ENCODE measurements at regions not wholly inside any gene's neighbourhood (a gene's known extent, or its start where the extent isn't known, plus 50 kb on each side); places are given as distances from the start of the nearest gene placed in this dataset.
"Not testable (repeated sequence)": the region's sequence is repeated elsewhere in the genome, so short reads cannot be mapped to it uniquely, and the experiment has no call there.

DNA sequence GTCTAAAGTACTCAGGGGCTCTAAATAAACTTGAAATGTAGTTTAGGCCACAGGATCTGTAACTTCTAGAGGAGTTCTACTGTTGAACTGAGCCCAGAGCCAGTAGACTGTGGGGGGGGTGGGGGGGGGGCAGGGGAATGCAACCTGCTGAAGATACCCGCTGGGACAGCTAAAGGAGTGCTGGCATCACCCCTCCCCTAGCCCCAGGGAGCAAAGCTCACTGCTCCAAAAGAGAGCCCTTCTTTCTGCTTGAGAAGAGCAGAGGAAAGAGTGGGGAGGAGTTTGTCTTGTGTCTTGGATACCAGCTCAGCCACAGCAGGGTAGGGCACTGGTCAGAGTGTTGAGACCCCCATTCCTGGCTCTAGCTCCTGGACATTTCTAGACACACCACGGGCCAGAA, 414.0 kb upstream of the KLHL29 start:
- no peak for TF ChIP-seq FOXM1 (IDR thresholded peaks at IDR 0.05; ENCODE audit: borderline replicate concordance)
- no peak for TF ChIP-seq HDGF (IDR thresholded peaks at IDR 0.05; ENCODE audit: borderline replicate concordance)
- no peak for TF ChIP-seq TARDBP (IDR thresholded peaks at IDR 0.05)
- TF ChIP-seq BHLHE40 (IDR thresholded peaks at IDR 0.05; ENCODE audit: borderline replicate concordance), result no peak
- TF ChIP-seq ARNT (IDR thresholded peaks at IDR 0.05), result no peak
- no peak for TF ChIP-seq SUZ12 (IDR thresholded peaks at IDR 0.05)
- TF ChIP-seq LEF1 (IDR thresholded peaks at IDR 0.05; ENCODE audit: borderline replicate concordance), result no peak
- TF ChIP-seq L3MBTL2 (conservative IDR thresholded peaks at IDR 0.05), result no peak
- CTCF ChIA-PET, result no interaction called here
- POLR2A ChIA-PET, result no interaction called here
- no peak for DNase-seq (ENCODE audit: extremely low spot score)

DNA sequence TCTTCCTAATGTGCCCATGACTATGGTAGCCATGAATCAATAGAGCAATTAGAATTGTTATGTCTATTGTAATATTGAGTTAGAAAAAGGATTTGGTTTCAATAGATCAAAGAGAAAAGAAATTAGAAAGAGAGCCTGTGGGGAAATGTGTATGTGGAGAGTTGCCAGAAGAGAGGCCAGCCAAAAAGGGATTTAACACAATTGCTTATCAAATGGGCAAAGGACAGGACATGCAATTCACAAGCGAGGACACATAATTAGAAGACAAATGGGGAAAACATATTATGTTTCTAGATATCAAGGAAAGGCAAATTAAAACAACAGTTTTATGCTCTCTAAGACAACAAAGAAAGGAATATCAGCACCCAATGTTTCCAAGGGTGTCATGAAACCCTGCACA, 403.2 kb upstream of the KLHL29 start:
- TF ChIP-seq NFRKB (IDR thresholded peaks at IDR 0.05) (no peak), CTBP1 (IDR thresholded peaks at IDR 0.05; ENCODE audit: borderline replicate concordance) (no peak), FOXM1 (IDR thresholded peaks at IDR 0.05; ENCODE audit: borderline replicate concordance) (no peak), TARDBP (IDR thresholded peaks at IDR 0.05) (no peak), ARNT (IDR thresholded peaks at IDR 0.05) (no peak)
- no peak for DNase-seq (ENCODE audit: extremely low spot score)
- CTCF ChIA-PET, result no interaction called here
- POLR2A ChIA-PET, result no interaction called here

DNA sequence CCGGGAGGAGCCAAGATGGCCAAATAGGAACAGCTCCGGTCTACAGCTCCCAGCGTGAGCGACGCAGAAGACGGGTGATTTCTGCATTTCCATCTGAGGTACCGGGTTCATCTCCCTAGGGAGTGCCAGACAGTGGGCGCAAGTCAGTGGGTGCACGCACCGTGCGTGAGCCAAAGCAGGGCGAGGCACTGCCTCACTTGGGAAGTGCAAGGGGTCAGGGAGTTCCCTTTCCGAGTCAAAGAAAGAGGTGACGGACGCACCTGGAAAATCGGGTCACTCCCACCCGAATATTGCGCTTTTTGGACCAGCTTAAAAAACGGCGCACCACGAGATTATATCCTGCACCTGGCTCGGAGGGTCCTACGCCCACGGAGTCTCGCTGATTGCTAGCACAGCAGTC, 400.8 kb upstream of the KLHL29 start:
- DNase-seq (ENCODE audit: extremely low spot score); POLR2A ChIA-PET; CTCF ChIA-PET: not testable (repeated sequence)

DNA sequence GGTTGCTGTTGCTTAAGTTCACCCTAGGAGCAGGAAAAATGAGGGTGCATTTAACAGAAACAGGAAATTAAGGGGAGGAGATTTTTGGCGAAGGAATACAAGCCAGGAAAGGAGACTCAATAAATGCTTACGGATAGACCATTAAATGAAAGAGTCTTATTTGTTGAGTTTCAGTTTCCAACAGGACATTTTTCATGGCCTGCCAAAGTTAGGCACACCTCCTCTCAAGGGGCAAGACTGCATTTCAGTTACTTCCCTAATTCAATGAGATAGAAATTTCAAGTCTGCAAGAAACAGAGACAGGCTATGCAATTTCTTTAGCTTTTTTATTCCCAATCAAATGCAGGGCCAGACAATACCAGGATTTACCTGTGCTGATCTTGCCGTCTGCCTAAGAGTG, 394.7 kb upstream of the KLHL29 start:
- TF ChIP-seq TARDBP (IDR thresholded peaks at IDR 0.05) (no peak), BHLHE40 (IDR thresholded peaks at IDR 0.05; ENCODE audit: borderline replicate concordance) (no peak), NFRKB (IDR thresholded peaks at IDR 0.05) (no peak)
- POLR2A ChIA-PET, result no interaction called here
- CTCF ChIA-PET, result no interaction called here
- no peak for DNase-seq (ENCODE audit: extremely low spot score)

DNA sequence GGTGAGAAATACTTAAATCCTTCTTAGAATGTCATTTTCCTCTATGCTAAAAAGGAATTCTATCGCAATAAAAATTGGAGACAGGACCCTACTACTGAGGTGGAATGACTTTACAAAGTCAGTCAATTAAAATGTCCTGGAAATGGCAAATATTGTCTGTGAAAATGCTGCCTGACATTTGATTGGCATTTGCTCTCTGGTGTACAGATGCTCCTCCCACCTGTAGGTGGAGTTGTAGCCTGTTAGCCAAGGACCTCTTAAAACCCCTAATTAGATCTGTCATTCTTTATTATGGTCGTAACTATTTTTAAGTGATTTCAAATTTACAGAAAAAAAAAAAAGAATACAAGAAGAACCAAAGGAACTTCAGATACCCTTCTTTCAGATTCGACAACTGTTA, 393.1 kb upstream of the KLHL29 start:
- no peak for TF ChIP-seq NFRKB (IDR thresholded peaks at IDR 0.05)
- no peak for TF ChIP-seq SP1 (IDR thresholded peaks at IDR 0.05)
- no peak for TF ChIP-seq FOXK2 (IDR thresholded peaks at IDR 0.05)
- no peak for TF ChIP-seq ZNF384 (IDR thresholded peaks at IDR 0.05)
- no peak for TF ChIP-seq LEF1 (IDR thresholded peaks at IDR 0.05; ENCODE audit: borderline replicate concordance)
- no peak for TF ChIP-seq FOXA1 (IDR thresholded peaks at IDR 0.05)
- no peak for TF ChIP-seq ARNT (IDR thresholded peaks at IDR 0.05)
- TF ChIP-seq, protein P1, sequence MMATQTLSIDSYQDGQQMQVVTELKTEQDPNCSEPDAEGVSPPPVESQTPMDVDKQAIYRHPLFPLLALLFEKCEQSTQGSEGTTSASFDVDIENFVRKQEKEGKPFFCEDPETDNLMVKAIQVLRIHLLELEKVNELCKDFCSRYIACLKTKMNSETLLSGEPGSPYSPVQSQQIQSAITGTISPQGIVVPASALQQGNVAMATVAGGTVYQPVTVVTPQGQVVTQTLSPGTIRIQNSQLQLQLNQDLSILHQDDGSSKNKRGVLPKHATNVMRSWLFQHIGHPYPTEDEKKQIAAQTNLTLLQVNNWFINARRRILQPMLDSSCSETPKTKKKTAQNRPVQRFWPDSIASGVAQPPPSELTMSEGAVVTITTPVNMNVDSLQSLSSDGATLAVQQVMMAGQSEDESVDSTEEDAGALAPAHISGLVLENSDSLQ (IDR thresholded peaks at IDR 0.05), result peak; percentile 60; the same call in 1 of the 2 replicates
- TF ChIP-seq TARDBP (IDR thresholded peaks at IDR 0.05), result no peak
- POLR2A ChIA-PET, result no interaction called here
- no peak for DNase-seq (ENCODE audit: extremely low spot score)
- CTCF ChIA-PET, result no interaction called here

DNA sequence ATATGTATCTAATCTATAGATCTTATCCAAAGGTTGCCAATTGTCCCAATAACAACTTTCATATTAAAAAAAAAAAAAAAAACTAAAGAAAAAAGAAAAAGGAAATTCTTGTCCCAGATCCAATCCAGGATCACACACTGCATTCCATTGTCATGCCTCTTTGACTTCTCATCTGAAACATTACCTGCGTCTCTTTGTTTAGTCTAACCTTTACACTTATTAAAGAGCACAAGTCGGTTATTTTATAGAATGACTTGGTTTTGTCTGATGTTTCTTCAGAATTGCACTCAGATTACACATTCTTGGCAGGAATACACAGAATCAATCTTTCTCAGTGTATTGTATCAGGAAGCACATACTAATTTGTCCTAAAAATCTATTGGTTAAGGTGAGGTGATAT, 392.5 kb upstream of the KLHL29 start:
- no peak for DNase-seq (ENCODE audit: extremely low spot score)
- ChIA-PET POLR2A (no interaction called here), CTCF (no interaction called here)
- TF ChIP-seq HDGF (IDR thresholded peaks at IDR 0.05; ENCODE audit: borderline replicate concordance), result no peak
- TF ChIP-seq FOXM1 (IDR thresholded peaks at IDR 0.05; ENCODE audit: borderline replicate concordance), result no peak
- TF ChIP-seq ZNF384 (IDR thresholded peaks at IDR 0.05), result no peak
- TF ChIP-seq BHLHE40 (IDR thresholded peaks at IDR 0.05; ENCODE audit: borderline replicate concordance), result no peak
- TF ChIP-seq CTBP1 (IDR thresholded peaks at IDR 0.05; ENCODE audit: borderline replicate concordance), result no peak
- no peak for TF ChIP-seq ARNT (IDR thresholded peaks at IDR 0.05)
- TF ChIP-seq FOXK2 (IDR thresholded peaks at IDR 0.05), result no peak
- no peak for TF ChIP-seq LEF1 (IDR thresholded peaks at IDR 0.05; ENCODE audit: borderline replicate concordance)
- TF ChIP-seq ELF4 (IDR thresholded peaks at IDR 0.05), result no peak
- TF ChIP-seq SP1 (IDR thresholded peaks at IDR 0.05), result no peak
- no peak for TF ChIP-seq SUZ12 (IDR thresholded peaks at IDR 0.05)
- no peak for TF ChIP-seq NFRKB (IDR thresholded peaks at IDR 0.05)

DNA sequence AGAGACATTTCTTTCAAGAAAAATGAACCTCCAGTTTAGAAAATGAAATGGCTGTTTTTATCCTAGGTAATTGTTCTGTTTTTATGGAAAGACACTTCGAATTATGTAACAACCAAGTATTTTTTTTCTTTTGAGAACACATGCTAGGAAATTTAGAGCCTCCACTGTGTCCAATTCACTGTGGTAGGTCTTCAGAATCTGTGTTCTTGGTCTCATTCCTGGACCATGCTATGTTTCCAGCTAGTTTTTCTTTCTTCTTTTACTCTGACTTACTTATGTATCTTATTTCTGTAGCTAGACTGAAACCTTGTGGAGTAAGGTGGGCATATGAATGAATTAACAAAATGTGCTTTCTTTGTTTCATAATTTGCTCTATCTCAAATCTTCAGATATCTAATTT, 391.7 kb upstream of the KLHL29 start:
- TF ChIP-seq ZNF384 (IDR thresholded peaks at IDR 0.05) (no peak), ARNT (IDR thresholded peaks at IDR 0.05) (no peak), HDGF (IDR thresholded peaks at IDR 0.05; ENCODE audit: borderline replicate concordance) (no peak), BHLHE40 (IDR thresholded peaks at IDR 0.05; ENCODE audit: borderline replicate concordance) (no peak), FOXM1 (IDR thresholded peaks at IDR 0.05; ENCODE audit: borderline replicate concordance) (no peak), ELF4 (IDR thresholded peaks at IDR 0.05) (no peak), TARDBP (IDR thresholded peaks at IDR 0.05) (no peak), CTBP1 (IDR thresholded peaks at IDR 0.05; ENCODE audit: borderline replicate concordance) (no peak), FOXA1 (IDR thresholded peaks at IDR 0.05) (no peak), LEF1 (IDR thresholded peaks at IDR 0.05; ENCODE audit: borderline replicate concordance) (no peak), SUZ12 (IDR thresholded peaks at IDR 0.05) (no peak), FOXK2 (IDR thresholded peaks at IDR 0.05) (no peak), NFRKB (IDR thresholded peaks at IDR 0.05) (no peak), L3MBTL2 (conservative IDR thresholded peaks at IDR 0.05) (no peak), SP1 (IDR thresholded peaks at IDR 0.05) (no peak)
- TF ChIP-seq, protein P1 (IDR thresholded peaks at IDR 0.05), result no peak
- CTCF ChIA-PET, result no interaction called here
- no peak for DNase-seq (ENCODE audit: extremely low spot score)
- POLR2A ChIA-PET, result no interaction called here

DNA sequence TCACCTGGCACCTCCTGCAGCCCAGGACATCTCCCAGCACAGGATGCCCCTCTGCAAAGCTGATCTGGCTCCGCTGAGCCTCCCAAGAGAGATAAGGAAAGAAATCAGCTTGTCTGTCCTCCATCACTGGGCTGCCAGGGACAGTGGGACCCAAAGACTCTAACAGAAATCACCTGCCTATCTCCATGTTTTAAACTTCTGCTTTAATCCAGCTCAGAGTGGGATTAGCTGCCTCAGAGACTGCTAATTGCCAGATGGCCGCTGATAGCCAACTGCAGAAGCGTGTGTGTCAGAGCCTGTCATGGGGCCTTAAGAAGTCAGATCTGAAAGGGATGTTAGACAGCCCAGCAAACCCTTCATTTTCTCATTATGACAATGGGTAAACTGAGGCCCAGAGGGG, 389.4 kb upstream of the KLHL29 start:
- TF ChIP-seq L3MBTL2 (conservative IDR thresholded peaks at IDR 0.05), result no peak
- no peak for TF ChIP-seq NFRKB (IDR thresholded peaks at IDR 0.05)
- no peak for TF ChIP-seq FOXM1 (IDR thresholded peaks at IDR 0.05; ENCODE audit: borderline replicate concordance)
- TF ChIP-seq, protein P1 (IDR thresholded peaks at IDR 0.05), result no peak
- no peak for TF ChIP-seq SUZ12 (IDR thresholded peaks at IDR 0.05)
- no peak for TF ChIP-seq SP1 (IDR thresholded peaks at IDR 0.05)
- DNase-seq (ENCODE audit: extremely low spot score), result no peak
- POLR2A ChIA-PET, result no interaction called here
- CTCF ChIA-PET, result interaction anchor here (0.5 to 0.6 kb wide), 2 partner anchors 140 to 755 kb away, joined by 3 to 5 read pairs; no protein-coding TSS in a partner anchor
